Parathyroid adenoma (tissue), 2 donors: ENCODE measurements at regions not wholly inside any gene's neighbourhood (a gene's known extent, or its start where the extent isn't known, plus 50 kb on each side); places are given as distances from the start of the nearest gene placed in this dataset.

ENCODE experiments used
- H2AFZ ChIP-seq: fragments of 300-600 bp; sonication (generic); one replicate; pipeline ENCODE4 v1.7.0; 2017; ENCODE audit warnings: antibody characterized with exemption, mild to moderate bottlenecking
- H3K27ac ChIP-seq: fragments of 300-600 bp; sonication (generic); one replicate; pipeline ENCODE4 v1.7.0; 2017
- H3K27me3 ChIP-seq: fragments of 300-600 bp; sonication (generic); one replicate; pipeline ENCODE4 v1.7.0; 2017; ENCODE audit warnings: low read length; ENCODE audit not compliant: control insufficient read depth, insufficient read depth
- H3K36me3 ChIP-seq: fragments of 300-600 bp; sonication (generic); one replicate; pipeline ENCODE4 v1.7.0; 2017; ENCODE audit warnings: low read length; ENCODE audit not compliant: control insufficient read depth, insufficient read depth
- H3K4me1 ChIP-seq: fragments of 300-600 bp; sonication (generic); one replicate; pipeline ENCODE4 v1.7.0; 2017; ENCODE audit warnings: control low read depth
- H3K4me2 ChIP-seq: fragments of 300-600 bp; sonication (generic); one replicate; pipeline ENCODE4 v1.7.0; 2017; ENCODE audit warnings: low read length
- H3K4me3 ChIP-seq: fragments of 300-600 bp; sonication (generic); one replicate; pipeline ENCODE4 v1.7.0; 2017; ENCODE audit warnings: low read depth, low read length
- H3K79me2 ChIP-seq: fragments of 300-600 bp; sonication (generic); one replicate; pipeline ENCODE4 v1.7.0; 2017; ENCODE audit warnings: control low read depth
- H3K9ac ChIP-seq: fragments of 300-600 bp; sonication (generic); one replicate; pipeline ENCODE4 v1.7.0; 2017; ENCODE audit warnings: mild to moderate bottlenecking
- H3K9me3 ChIP-seq: fragments of 300-600 bp; sonication (generic); one replicate; pipeline ENCODE4 v1.7.0; 2017; ENCODE audit warnings: low read length; ENCODE audit not compliant: control insufficient read depth
- TF ChIP-seq, protein P1 (sequence below): fragments of 300-600 bp; sonication (generic); IDR thresholded peaks from one replicate; pipeline ENCODE4 v1.7.0; 2017; ENCODE audit warnings: antibody characterized with exemption, mild to moderate bottlenecking
- donor health status: primary hyperparathyroidism.

DNA sequence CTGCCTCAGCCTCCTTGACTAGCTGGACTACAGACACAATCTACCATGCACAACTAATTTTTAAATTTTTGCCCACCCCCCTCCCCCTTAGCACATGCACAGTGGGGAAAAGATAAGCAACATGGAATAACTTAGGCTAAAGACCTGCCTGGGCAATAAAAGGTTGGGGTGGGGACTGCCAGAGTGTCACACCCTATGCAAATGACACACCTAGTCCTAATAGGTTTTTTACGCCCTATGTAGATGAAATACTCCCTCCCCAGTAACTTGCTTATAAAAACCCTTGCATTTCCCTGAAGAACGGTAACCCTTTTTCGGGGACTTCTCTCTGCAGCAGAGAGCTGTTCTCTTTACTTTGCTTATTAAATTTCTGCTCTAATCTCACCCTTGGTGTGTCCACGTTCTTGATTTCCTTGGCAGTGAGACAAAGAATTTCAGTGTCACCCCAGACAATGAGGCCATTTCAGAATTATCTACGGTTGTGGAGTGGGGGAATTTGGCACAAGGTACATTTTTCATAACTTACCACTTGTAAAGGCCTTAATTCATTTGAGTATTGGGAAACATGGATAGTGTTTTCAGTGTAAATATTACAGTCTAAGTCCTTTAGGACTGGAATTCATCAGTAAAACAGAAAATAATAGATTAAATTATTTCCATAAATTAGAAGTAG is 109.2 kb downstream of the NOL4 start:
- Histone ChIP-seq H3K9ac (no peak overlapping the region), H3K27me3 (no peaks in the 10 kb centered on the region), H3K4me3 (no peak overlapping the region), H3K4me2 (no peak overlapping the region), H3K79me2 (no peaks in the 10 kb centered on the region), H3K27ac (no peak overlapping the region), H3K36me3 (no peaks in the 10 kb centered on the region), H3K4me1 (no peaks in the 10 kb centered on the region), H2AFZ (no peak overlapping the region), H3K9me3 (no peaks in the 10 kb centered on the region)
- TF ChIP-seq, protein P1, sequence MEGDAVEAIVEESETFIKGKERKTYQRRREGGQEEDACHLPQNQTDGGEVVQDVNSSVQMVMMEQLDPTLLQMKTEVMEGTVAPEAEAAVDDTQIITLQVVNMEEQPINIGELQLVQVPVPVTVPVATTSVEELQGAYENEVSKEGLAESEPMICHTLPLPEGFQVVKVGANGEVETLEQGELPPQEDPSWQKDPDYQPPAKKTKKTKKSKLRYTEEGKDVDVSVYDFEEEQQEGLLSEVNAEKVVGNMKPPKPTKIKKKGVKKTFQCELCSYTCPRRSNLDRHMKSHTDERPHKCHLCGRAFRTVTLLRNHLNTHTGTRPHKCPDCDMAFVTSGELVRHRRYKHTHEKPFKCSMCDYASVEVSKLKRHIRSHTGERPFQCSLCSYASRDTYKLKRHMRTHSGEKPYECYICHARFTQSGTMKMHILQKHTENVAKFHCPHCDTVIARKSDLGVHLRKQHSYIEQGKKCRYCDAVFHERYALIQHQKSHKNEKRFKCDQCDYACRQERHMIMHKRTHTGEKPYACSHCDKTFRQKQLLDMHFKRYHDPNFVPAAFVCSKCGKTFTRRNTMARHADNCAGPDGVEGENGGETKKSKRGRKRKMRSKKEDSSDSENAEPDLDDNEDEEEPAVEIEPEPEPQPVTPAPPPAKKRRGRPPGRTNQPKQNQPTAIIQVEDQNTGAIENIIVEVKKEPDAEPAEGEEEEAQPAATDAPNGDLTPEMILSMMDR = no peak

DNA sequence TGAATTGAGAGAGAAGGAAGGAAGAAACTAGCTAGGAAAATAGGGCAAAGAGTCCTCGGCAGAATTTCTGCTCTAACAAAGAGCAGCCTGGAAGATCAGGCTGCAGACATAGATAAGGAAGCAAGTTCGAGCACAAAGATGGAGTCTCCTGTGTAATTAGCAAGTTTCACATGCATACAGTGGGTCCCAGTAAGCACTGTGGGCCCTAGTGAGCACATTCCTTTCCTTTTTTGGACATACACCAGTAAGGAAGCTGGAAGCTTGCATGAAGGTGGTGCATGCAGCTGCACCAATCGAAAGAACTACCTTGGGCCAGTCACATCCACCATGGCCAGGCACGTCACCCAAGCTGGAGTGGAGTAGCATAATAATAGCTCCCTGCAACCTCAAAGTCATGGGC is 109.7 kb downstream of the NOL4 start:
- Histone ChIP-seq H3K27ac (no peak overlapping the region), H3K9me3 (no peaks in the 10 kb centered on the region), H3K36me3 (no peaks in the 10 kb centered on the region), H2AFZ (no peak overlapping the region), H3K27me3 (no peaks in the 10 kb centered on the region), H3K4me3 (no peak overlapping the region), H3K79me2 (no peaks in the 10 kb centered on the region), H3K4me2 (no peak overlapping the region), H3K9ac (no peak overlapping the region), H3K4me1 (no peaks in the 10 kb centered on the region)
- TF ChIP-seq, protein P1 = no peak

DNA sequence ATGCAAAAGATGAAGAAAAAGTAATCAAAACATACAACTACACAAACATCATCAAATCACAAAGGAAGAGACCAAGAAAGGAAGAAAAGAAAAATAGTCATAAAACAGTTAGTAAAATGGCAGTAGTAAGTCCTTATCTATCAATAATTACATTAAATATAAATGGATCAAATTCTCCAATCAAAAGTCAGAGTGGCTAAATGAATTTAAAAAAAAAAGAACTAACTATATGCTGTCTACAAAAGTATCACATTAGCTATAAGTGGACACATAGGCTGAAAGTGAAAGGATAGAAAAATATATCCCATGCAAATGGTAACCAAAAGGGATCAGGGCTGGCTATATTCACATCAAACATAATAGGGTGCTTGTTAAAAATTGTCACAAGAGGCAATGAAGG is 116.5 kb downstream of the NOL4 start:
- no peak overlapping the region for H3K4me2 ChIP-seq
- TF ChIP-seq, protein P1 = no peak

DNA sequence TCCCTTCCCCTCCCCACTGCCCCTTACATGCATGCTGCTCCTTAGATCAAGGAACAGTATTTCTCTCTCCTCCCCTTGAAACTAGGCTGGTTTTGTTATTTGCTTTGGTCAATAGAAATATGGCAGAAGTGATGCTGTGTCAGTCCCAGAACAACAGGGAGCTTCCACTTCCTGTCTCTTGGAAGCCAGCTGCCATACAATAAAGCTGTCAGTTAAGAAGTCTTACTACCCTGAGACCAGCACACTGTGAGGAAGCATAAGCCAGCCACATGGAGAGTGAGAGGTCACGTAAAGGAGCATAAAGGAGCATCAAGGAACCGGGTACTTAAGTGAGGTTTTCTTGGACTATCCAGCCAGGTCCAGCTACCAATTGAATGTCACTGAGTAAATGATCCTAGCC is 126.6 kb downstream of the NOL4 start:
- TF ChIP-seq, protein P1 = no peak
- H3K4me3 ChIP-seq = no peak overlapping the region
- no peak overlapping the region for H3K4me2 ChIP-seq
- H3K9me3 ChIP-seq = no peaks in the 10 kb centered on the region
- H3K27me3 ChIP-seq = no peaks in the 10 kb centered on the region
- no peak overlapping the region for H3K9ac ChIP-seq
- H3K79me2 ChIP-seq = no peaks in the 10 kb centered on the region
- H2AFZ ChIP-seq = no peak overlapping the region
- H3K27ac ChIP-seq = no peak overlapping the region
- no peaks in the 10 kb centered on the region for H3K36me3 ChIP-seq
- no peaks in the 10 kb centered on the region for H3K4me1 ChIP-seq

More for the DNA sequence above, 116.5 kb downstream of the NOL4 start:
- no peak overlapping the region for H3K9ac ChIP-seq
- H3K27me3 ChIP-seq = no peaks in the 10 kb centered on the region
- H3K27ac ChIP-seq = no peak overlapping the region
- no peaks in the 10 kb centered on the region for H3K79me2 ChIP-seq
- no peak overlapping the region for H3K4me3 ChIP-seq
- no peaks in the 10 kb centered on the region for H3K4me1 ChIP-seq
- no peaks in the 10 kb centered on the region for H3K9me3 ChIP-seq
- no peak overlapping the region for H2AFZ ChIP-seq
- no peaks in the 10 kb centered on the region for H3K36me3 ChIP-seq

DNA sequence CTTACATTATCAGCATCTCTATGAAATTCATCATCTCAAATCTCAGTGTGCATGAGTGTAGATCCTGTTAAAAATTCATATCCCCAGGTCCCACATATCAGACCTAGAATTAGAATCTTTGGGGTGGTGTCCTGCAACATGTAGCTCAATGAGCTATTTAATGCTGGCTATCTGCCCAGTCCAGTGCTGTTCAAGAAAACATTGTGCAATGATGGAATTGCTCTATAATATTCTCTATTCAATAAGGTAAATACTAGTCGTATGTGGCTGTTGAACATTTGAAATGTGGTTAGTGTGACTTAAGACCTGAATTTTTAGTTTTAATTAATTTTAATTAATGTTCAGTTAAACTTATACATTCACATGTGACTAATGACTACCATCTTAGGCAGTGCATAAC is 127.4 kb downstream of the NOL4 start:
- no peak overlapping the region for H3K27ac ChIP-seq
- TF ChIP-seq, protein P1 = no peak
- H3K9ac ChIP-seq = no peak overlapping the region
- H3K27me3 ChIP-seq = no peaks in the 10 kb centered on the region
- no peaks in the 10 kb centered on the region for H3K9me3 ChIP-seq
- no peak overlapping the region for H3K4me3 ChIP-seq
- H2AFZ ChIP-seq = no peak overlapping the region
- no peaks in the 10 kb centered on the region for H3K36me3 ChIP-seq
- no peaks in the 10 kb centered on the region for H3K4me1 ChIP-seq
- no peaks in the 10 kb centered on the region for H3K79me2 ChIP-seq
- no peak overlapping the region for H3K4me2 ChIP-seq
